Femur (tissue), 1 donor: ENCODE measurements at regions not wholly inside any gene's neighbourhood (a gene's known extent, or its start where the extent isn't known, plus 50 kb on each side); places are given as distances from the start of the nearest gene placed in this dataset.

ENCODE experiments used
- DNase-seq: peaks from one replicate; pipeline ENCODE4 v3.0.0-alpha.2; 2017

DNA sequence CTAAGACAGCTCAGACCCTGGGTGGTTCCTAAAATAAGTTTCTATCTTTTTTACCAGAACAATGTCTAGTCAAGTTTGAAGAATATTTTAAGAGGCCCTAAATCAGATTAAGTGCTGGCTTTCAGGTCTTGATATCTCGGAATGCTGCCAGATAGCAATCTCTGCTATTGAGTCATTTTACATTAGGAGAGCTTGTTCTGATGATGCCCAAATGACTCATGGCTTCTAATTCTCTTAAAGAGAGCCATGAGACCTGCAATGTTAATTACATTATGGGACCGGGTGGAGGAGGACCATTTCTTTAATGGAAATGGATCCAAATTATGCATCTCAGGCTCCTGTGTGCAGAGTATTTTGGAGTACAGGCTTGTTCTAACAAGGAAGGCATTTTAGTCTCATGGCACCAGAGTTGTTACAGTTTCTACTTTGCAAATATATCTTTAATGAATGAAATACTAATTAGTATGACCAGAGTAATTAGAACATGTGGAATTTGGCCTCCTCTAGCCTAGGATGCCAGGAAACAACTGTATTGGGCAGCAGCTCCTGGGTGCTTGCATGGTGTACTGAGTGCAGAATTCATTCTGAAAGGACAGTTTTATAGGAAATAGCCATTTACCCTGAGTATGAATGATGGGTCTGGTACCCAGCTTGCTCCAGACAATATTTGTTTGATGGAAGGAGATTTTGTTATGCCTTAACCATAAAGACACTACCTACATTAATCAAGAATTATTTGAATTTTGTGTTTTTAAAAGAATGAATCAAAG is 94.0 kb upstream of the SULT1C3 start:
- no peak for DNase-seq

DNA sequence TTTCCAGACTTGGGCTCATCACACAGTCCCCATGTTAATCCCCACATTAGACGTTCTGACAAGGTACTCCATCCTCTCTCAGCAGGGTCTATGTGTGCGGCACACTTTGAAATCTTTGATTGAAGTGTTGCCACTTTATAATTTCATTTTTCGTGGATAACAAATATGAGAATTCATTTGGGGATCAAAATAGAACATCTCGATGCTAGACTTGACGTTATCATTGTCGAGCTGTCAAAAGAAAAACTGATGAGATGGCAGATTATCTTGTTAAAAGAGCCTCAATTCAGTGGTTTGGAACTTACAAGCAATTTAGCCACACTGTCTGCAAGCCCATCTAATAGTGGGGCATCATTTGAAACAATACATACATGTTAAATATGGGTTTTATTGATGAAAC is 91.2 kb upstream of the SULT1C3 start:
- DNase-seq = no peak

DNA sequence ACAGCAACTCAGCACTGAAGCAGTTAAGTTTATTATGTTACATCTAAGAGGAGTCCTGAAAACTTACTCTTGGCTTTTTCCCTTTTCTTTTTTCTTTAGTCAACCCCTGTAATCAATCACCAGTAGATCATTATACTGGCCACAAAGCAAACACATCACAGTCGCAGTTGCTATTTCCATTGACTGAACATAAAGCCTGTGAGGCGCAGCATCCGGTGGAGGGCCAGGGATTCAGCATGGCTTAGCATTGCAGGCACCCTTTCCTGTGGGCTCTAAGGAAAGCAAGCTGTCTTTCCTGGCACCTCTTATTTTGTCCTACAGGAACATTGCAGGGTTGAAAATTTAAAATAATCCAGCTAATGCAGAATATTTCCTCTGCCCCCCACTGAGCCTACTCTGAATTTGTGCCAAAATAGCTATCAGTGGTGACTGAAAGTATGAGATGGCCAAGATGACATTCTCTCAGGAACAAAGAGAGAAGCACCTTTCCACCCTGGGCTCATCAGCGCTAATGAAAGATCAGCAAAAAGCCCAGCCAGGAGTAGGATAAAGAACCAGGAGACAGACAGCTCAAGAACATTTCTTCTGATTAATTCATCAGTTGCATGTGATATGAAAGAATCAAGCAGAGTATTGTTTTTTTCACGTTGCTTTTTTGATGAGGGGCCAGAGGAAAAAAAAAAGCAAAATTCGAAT is 85.3 kb upstream of the SULT1C3 start:
- no peak for DNase-seq

DNA sequence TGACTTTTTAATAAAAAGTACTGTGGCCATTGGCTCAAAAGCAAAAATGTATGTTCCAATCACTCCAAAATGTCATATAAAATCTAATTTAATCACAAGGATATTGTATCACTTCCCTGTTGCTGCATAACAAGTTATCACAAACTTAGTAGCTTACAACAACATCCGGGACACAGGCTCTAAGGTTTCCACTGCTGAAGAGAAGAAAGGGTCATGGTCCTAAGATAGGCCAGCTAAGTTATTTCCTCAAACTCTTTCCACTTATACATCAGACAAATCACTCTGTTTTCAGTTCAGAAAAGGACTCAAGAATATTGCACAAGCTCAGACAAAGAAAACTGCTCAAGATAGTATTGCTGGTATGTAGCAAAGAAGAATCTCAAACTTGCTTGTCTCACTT is 78.5 kb upstream of the SULT1C3 start:
- no peak for DNase-seq

DNA sequence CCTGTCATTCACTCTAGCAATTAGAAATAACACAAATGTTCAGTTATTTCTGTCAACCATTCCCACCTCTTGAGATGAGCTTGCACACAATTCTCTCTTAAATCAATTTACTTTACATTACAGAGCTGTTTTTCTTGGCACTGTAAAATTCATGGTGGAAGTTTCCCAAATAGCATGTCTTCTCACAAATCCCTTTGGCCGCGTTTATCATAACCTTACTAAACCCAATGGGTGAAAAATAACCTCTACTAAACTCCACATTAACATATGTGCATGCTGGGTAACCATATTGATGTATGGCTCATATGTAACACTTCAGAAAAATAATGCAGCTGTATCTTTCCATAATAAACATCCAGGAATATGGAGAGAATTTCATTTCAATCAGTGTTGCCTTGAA is 75.5 kb upstream of the SULT1C3 start:
- DNase-seq = no peak

DNA sequence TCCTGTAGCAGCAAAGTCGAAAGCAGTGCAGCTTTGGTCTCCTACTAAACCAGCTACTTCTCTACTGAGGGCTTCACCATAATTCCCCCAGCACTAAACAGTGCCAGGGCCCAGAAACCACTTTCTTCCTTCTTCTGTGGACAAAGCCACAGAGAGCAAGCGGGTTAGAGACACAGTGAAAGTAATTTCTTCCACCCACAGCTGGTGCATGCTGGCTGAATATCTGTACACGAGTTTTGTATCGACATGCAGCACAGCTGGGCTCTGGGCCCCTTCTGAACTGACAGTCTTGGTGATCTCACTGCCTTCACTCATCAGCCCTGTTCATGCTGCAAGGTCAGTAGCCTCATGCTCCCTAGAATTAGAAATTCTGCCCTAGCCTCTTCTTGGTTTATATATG is 74.0 kb upstream of the SULT1C3 start:
- DNase-seq = peak; percentile 22

DNA sequence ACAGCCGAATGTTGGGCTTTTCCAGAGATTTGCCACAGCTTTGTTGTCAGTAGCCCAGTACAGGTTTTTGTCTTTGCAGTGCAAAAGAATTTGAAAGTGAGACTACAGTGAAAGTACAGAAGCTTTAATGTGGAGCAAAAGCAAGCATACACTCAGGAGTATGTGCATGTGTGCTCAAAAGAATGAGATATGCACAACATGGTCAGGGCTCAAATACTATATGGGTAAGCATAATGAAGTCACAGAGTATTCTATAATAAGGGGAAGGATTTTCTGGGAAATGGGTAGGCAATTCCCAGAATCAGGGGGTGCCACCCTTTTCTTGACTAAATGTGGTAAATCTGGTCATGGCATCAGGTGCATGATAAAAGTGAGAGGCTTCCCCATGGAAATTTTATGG is 72.1 kb upstream of the SULT1C3 start:
- DNase-seq = no peak

DNA sequence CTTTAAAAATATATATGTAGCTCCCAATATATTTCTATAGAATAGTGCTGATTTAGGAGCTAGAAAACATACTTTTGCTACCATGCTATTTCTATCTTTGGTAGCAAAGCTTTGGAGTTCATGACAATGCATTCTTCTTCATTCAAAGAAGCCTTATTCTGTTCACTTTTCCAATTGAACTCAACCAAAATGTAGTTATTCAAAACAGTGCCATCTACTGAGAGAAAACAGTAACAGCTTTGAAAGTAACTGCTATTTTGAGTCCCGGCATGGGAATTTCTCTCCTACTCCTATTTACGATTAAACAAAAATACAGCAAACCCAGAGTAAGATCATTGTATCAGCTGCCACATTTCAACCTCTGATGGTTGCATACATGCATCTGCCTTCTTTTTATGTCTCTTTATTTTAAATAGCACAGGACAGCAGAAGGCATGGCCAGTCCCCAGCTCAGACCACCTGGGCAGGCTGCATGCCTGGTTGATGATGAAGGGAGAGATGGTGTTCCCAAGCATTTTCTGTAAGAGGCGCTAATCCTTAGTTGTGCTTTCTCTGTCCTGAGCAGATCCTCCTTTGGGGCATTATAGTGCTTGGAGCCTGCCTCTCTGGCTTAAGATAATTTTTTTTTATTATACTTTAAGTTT is 69.7 kb upstream of the SULT1C3 start:
- DNase-seq = no peak

DNA sequence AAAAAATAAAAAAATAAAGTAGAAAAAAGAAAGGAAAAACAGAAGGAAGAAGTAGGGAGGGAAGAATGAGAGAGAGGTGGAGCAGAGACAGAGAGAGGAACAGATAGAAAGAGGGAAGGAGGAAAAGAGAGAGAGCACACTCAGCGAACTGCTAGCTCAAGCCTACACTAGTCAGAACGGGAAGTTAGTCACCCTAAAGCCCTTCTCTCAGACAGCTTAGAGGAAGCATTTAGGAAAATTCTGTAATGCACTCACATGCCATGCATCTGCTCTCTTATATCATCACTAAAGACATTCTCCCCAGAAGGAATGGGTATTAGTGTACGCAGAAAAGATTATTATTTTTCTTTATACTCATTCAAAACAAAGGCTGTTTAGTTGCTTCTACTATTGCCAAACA is 68.1 kb upstream of the SULT1C3 start:
- no peak for DNase-seq

DNA sequence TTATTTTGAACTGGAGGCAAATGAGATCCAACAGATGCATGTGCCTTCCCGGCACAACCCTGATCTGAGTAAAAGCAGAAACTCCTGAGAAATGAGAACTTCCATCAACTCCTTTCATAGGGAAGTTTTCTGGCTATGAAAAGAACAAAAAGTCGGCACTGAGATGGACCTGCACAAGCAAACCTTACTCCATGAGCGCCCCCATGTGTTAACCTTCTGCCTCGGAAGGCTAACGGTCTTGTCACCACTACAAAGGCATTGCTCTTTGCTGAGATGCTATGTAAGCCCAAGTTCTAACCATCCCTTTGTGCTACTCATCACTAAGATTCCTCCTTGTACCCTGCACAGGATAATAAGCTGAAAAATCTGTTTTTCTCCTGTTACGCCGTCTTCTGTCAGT is 57.3 kb upstream of the SULT1C3 start:
- no peak for DNase-seq

DNA sequence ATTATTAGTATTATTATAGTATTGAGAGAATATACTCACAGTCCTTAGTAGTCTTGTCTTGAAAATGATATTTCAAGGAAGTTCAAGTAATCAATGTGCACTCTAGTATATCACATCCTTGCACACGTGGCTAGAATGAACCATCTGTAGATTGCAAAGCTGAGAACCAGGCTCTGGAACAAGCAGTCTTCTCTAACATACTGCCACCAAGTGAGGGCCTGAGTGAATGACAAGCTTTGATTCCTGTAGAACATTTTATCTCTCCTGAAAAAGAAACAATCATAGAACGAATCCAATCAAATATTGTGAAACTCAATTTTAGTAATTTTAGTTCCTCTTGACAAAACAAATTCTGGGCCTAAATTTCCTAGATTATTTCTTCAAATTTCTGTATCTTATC is 55.3 kb upstream of the SULT1C3 start:
- DNase-seq = no peak

DNA sequence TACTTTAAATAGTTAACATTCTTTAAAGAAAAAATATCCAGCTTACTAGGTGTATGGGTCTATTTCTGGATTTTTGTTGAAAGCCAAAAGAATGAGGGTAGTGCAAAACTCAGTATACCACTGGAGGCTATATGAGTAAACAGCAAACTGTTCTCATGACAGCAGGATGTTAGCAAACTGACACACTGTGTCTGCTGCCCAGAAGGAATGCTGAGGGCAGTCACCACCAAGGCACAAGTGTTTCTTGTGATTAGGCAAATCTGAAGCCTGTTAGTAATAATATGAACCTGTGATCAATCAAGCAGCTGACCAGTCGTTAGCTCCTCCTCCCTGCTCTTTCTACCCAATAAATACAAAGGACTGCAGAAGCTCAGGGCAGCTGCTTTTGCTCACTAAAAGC is 50.5 kb upstream of the SULT1C3 start:
- no peak for DNase-seq
